H9 (cell line): ENCODE measurements at regions not wholly inside any gene's neighbourhood (a gene's known extent, or its start where the extent isn't known, plus 50 kb on each side); places are given as distances from the start of the nearest gene placed in this dataset.

Source experiments
- DNase-seq: peaks from one replicate; pipeline ENCODE4 v3.0.0-alpha.2; 2017
- H2AFZ ChIP-seq: one replicate; pipeline ENCODE4 v1.6.1; 2013; ENCODE audit warnings: mild to moderate bottlenecking, low read length, control low read depth, moderate library complexity
- H2AK5ac ChIP-seq: 2 replicates; pipeline ENCODE4 v1.6.1; 2013; ENCODE audit warnings: low read length, control low read depth, mixed read lengths; ENCODE audit not compliant: insufficient read length
- H2BK120ac ChIP-seq: one replicate; pipeline ENCODE4 v1.6.1; 2013; ENCODE audit warnings: low read depth, mild to moderate bottlenecking, low read length, control low read depth, inconsistent platforms; ENCODE audit not compliant: poor library complexity, severe bottlenecking
- H2BK12ac ChIP-seq: 2 replicates; pipeline ENCODE4 v1.6.1; 2013; ENCODE audit warnings: low read length, control low read depth, mixed read lengths, low read depth; ENCODE audit not compliant: insufficient read length
- H2BK15ac ChIP-seq: 2 replicates; pipeline ENCODE4 v1.6.1; 2013; ENCODE audit warnings: low read depth, low read length, control low read depth
- H2BK20ac ChIP-seq: one replicate; pipeline ENCODE4 v1.6.1; 2013; ENCODE audit warnings: low read depth, mild to moderate bottlenecking, low read length, control low read depth, inconsistent platforms; ENCODE audit not compliant: poor library complexity, severe bottlenecking
- H2BK5ac ChIP-seq: 2 replicates; pipeline ENCODE4 v1.6.1; 2013; ENCODE audit warnings: low read length, control low read depth, mixed read lengths; ENCODE audit not compliant: insufficient read length
- H3K14ac ChIP-seq: 2 replicates; pipeline ENCODE4 v1.6.1; 2013; ENCODE audit warnings: low read length, control low read depth; ENCODE audit not compliant: insufficient read depth
- H3K18ac ChIP-seq: 2 replicates; pipeline ENCODE4 v1.6.1; 2013; ENCODE audit warnings: low read depth, mild to moderate bottlenecking, mixed read lengths, low read length, control low read depth; ENCODE audit not compliant: insufficient read length
- H3K23ac ChIP-seq: 2 replicates; pipeline ENCODE4 v1.6.1; 2013; ENCODE audit warnings: low read length, control low read depth, mixed read lengths, low read depth; ENCODE audit not compliant: insufficient read length
- H3K23me2 ChIP-seq: 2 replicates; pipeline ENCODE4 v1.6.1; 2013; ENCODE audit warnings: low read depth, mild to moderate bottlenecking, mixed read lengths, low read length, control low read depth; ENCODE audit not compliant: insufficient read length, poor library complexity, severe bottlenecking
- H3K27ac ChIP-seq: 2 replicates; pipeline ENCODE4 v1.5.1; 2013; ENCODE audit warnings: low read length, control low read depth, mixed read lengths, low read depth; ENCODE audit not compliant: insufficient read length
- H3K27me3 ChIP-seq: 2 replicates; pipeline ENCODE4 v1.6.1; 2013; ENCODE audit warnings: low read length, control low read depth, inconsistent platforms; ENCODE audit not compliant: insufficient read depth
- H3K4ac ChIP-seq: 2 replicates; pipeline ENCODE4 v1.6.1; 2013; ENCODE audit warnings: low read depth, mild to moderate bottlenecking, control low read depth, inconsistent platforms, low read length, moderate library complexity
- H3K4me1 ChIP-seq: 2 replicates; pipeline ENCODE4 v1.6.1; 2013; ENCODE audit warnings: low read length, control low read depth, inconsistent platforms; ENCODE audit not compliant: insufficient read depth
- H3K4me2 ChIP-seq: 2 replicates; pipeline ENCODE4 v1.6.1; 2013; ENCODE audit warnings: low read length, control low read depth, mixed read lengths; ENCODE audit not compliant: insufficient read length, insufficient read depth
- H3K56ac ChIP-seq: 2 replicates; pipeline ENCODE4 v1.6.1; 2013; ENCODE audit warnings: low read depth, mild to moderate bottlenecking, mixed read lengths, low read length, control low read depth; ENCODE audit not compliant: insufficient read length
- H3K79me1 ChIP-seq: 2 replicates; pipeline ENCODE4 v1.6.1; 2013; ENCODE audit warnings: low read depth, mild to moderate bottlenecking, moderate library complexity, low read length, control low read depth, inconsistent platforms; ENCODE audit not compliant: insufficient read depth, poor library complexity, severe bottlenecking
- H3K79me2 ChIP-seq: 2 replicates; pipeline ENCODE4 v1.6.1; 2013; ENCODE audit warnings: low read length, control low read depth, inconsistent platforms; ENCODE audit not compliant: insufficient read depth
- H3K9ac ChIP-seq: 2 replicates; pipeline ENCODE4 v1.6.1; 2013; ENCODE audit warnings: low read length, control low read depth, mixed read lengths; ENCODE audit not compliant: insufficient read length; ENCODE audit errors: extremely low read depth
- H3K9me3 ChIP-seq: one replicate; pipeline ENCODE4 v1.6.1; 2013; ENCODE audit warnings: low read depth, low read length, inconsistent platforms; ENCODE audit not compliant: control insufficient read depth
- H3T11ph ChIP-seq: one replicate; pipeline ENCODE4 v1.6.1; 2013; ENCODE audit warnings: mild to moderate bottlenecking, low read length, control low read depth, inconsistent platforms
- H4K20me1 ChIP-seq: one replicate; pipeline ENCODE4 v1.6.1; 2013; ENCODE audit not compliant: control insufficient read depth, insufficient read length, insufficient read depth
- H4K5ac ChIP-seq: 2 replicates; pipeline ENCODE4 v1.6.1; 2013; ENCODE audit warnings: low read depth, mild to moderate bottlenecking, mixed read lengths, low read length, control low read depth; ENCODE audit not compliant: insufficient read length
- H4K8ac ChIP-seq: replicated peaks from 2 replicates; pipeline ENCODE4 v1.6.1; 2013; ENCODE audit warnings: low read length, control low read depth, mixed read lengths, low read depth; ENCODE audit not compliant: insufficient read length
- H4K91ac ChIP-seq: 2 replicates; pipeline ENCODE4 v1.6.1; 2013; ENCODE audit warnings: low read depth, mild to moderate bottlenecking, moderate library complexity, mixed read lengths, low read length, control low read depth; ENCODE audit not compliant: insufficient read length
- H3K27ac Mint-ChIP-seq, 3 experiments: 2 replicates in 2 of 3; 3 replicates in 1 of 3; pipeline ENCODE4 v1.8.0; 2020 to 2021; ENCODE audit warnings: mixed read lengths in 3 of 3, mild to moderate bottlenecking in 1 of 3, moderate library complexity in 1 of 3
- H3K27me3 Mint-ChIP-seq: 2 replicates; pipeline ENCODE4 v1.8.0; 2021; ENCODE audit warnings: low read depth, mild to moderate bottlenecking, moderate library complexity, mixed read lengths
- H3K36me3 Mint-ChIP-seq, 3 experiments: 2 replicates in 2 of 3; 3 replicates in 1 of 3; pipeline ENCODE4 v1.8.0; 2020 to 2021; ENCODE audit warnings: low read depth in 3 of 3, mixed read lengths in 3 of 3; ENCODE audit not compliant: insufficient read depth in 1 of 3
- H3K4me1 Mint-ChIP-seq, 2 experiments: 2 replicates each; pipeline ENCODE4 v1.8.0; 2020; ENCODE audit warnings: mixed read lengths in 2 of 2
- H3K4me3 Mint-ChIP-seq, 2 experiments: 2 replicates in 1 of 2; 3 replicates in 1 of 2; pipeline ENCODE4 v1.8.0; 2020 to 2021; ENCODE audit warnings: mild to moderate bottlenecking in 2 of 2, mixed read lengths in 2 of 2, moderate library complexity in 1 of 2
- H3K9me3 Mint-ChIP-seq, 2 experiments: 2 replicates in 1 of 2; 3 replicates in 1 of 2; pipeline ENCODE4 v1.8.0; 2020; ENCODE audit warnings: mild to moderate bottlenecking in 2 of 2, mixed read lengths in 2 of 2, moderate library complexity in 1 of 2
- CTCF ChIP-seq: fragments of 200-600 bp; sonication (generic); conservative IDR thresholded peaks from 3 replicates; pipeline ENCODE4 v1.8.0; 2021; ENCODE audit warnings: antibody characterized with exemption, mild to moderate bottlenecking
- WGBS: extraction: QIAGEN DNeasy Blood & Tissue Kit; methylation state at CpG from one replicate; pipeline ENCODE4 v1.1.7; 2013; ENCODE audit warnings: missing lambda C conversion rate, low lambda C conversion rate, mixed read lengths; ENCODE audit not compliant: insufficient read length; ENCODE audit errors: extremely low coverage; 5-methylcytosine and 5-hydroxymethylcytosine counted together

GRCh38 chr1:193971595-193971994 is 785.2 kb upstream of the B3GALT2 start:
- H3K36me3 Mint-ChIP-seq, result no peaks in the 10 kb centered on the region
- no peaks in the 10 kb centered on the region for H3K27me3 Mint-ChIP-seq
- H3K4me1 Mint-ChIP-seq, result no peaks in the 10 kb centered on the region
- H3K9me3 Mint-ChIP-seq, result no peaks in the 10 kb centered on the region
- Histone ChIP-seq H2BK15ac (no peak overlapping the region), H4K91ac (no peak overlapping the region), H4K20me1 (no peaks in the 10 kb centered on the region), H2AK5ac (no peak overlapping the region), H3K9ac (no peak overlapping the region), H3K4ac (no peak overlapping the region), H2BK120ac (no peak overlapping the region), H2BK5ac (no peak overlapping the region), H3T11ph (no peak overlapping the region), H3K27ac (no peak overlapping the region), H3K79me2 (no peaks in the 10 kb centered on the region), H3K56ac (no peak overlapping the region), H3K79me1 (no peaks in the 10 kb centered on the region), H2BK20ac (no peak overlapping the region), H3K14ac (no peak overlapping the region), H4K8ac (no peak overlapping the region), H3K9me3 (no peaks in the 10 kb centered on the region), H3K23ac (no peak overlapping the region), H3K23me2 (no peaks in the 10 kb centered on the region), H3K4me2 (no peak overlapping the region), H2AFZ (no peak overlapping the region), H3K18ac (no peak overlapping the region), H4K5ac (no peak overlapping the region), H3K4me1 (no peaks in the 10 kb centered on the region), H2BK12ac (no peak overlapping the region), H3K27me3 (no peaks in the 10 kb centered on the region)
- H3K4me3 Mint-ChIP-seq, result no peak overlapping the region
- no CpG with 5 or more reads among the region's 3 CpGs for WGBS
- no peak overlapping the region for H3K27ac Mint-ChIP-seq
- TF ChIP-seq CTCF, result no peak
- DNase-seq, result no peak
